HepG2 (cell line): ENCODE measurements at regions not wholly inside any gene's neighbourhood (a gene's known extent, or its start where the extent isn't known, plus 50 kb on each side); places are given as distances from the start of the nearest gene placed in this dataset.

Source experiments
- CHCHD3 ChIP-seq: sonication (generic); formaldehyde crosslinking; IDR thresholded peaks from 2 replicates; pipeline ENCODE4 v1.8.0; 2022; ENCODE audit warnings: mild to moderate bottlenecking, missing genetic modification reagents, moderate library complexity
- PREB ChIP-seq: sonication (generic); formaldehyde crosslinking; IDR thresholded peaks from 2 replicates; pipeline ENCODE4 v1.4.0; 2020; ENCODE audit warnings: missing genetic modification reagents
- RARA ChIP-seq: IDR thresholded peaks from 2 replicates; pipeline ENCODE4 v1.6.1; 2016; ENCODE audit warnings: missing genetic modification reagents, missing compliant biosample characterization
- RBM22 ChIP-seq: fragments of 200-400 bp; formaldehyde crosslinking; optimal IDR thresholded peaks from 2 replicates; pipeline ENCODE3; 2017; ENCODE audit warnings: mild to moderate bottlenecking, low read length, moderate library complexity
- RFXAP ChIP-seq: sonication (generic); formaldehyde crosslinking; IDR thresholded peaks from 2 replicates; pipeline ENCODE4 v1.4.0; 2020; ENCODE audit warnings: missing genetic modification reagents, borderline replicate concordance
- SKIL ChIP-seq: sonication (generic); formaldehyde crosslinking; IDR thresholded peaks from 2 replicates; pipeline ENCODE4 v1.8.0; 2022; ENCODE audit warnings: missing genetic modification reagents, mild to moderate bottlenecking, moderate library complexity, borderline replicate concordance
- SMARCC2 ChIP-seq: fragments of 450-650 bp; IDR thresholded peaks from 2 replicates; pipeline ENCODE4 v1.6.1; 2017; ENCODE audit warnings: antibody characterized with exemption, mild to moderate bottlenecking
- SNRNP70 ChIP-seq: fragments of 200-400 bp; formaldehyde crosslinking; IDR thresholded peaks from 2 replicates; pipeline ENCODE4 v1.6.1; 2017; ENCODE audit warnings: mild to moderate bottlenecking, low read depth, low read length, moderate library complexity
- SSRP1 ChIP-seq: IDR thresholded peaks from 2 replicates; pipeline ENCODE4 v1.6.1; 2016; ENCODE audit warnings: control low read depth
- THAP11 ChIP-seq: IDR thresholded peaks from 2 replicates; pipeline ENCODE4 v1.6.1; 2016; ENCODE audit warnings: missing biosample characterization, missing genetic modification reagents
- THRA ChIP-seq: sonication (generic); formaldehyde crosslinking; IDR thresholded peaks from 2 replicates; pipeline ENCODE4 v1.4.0; 2020; ENCODE audit warnings: missing genetic modification reagents, borderline replicate concordance
- USF2 ChIP-seq, 2 experiments: sonication (generic) in 1 of 2; formaldehyde crosslinking in 1 of 2; IDR thresholded peaks; 2 replicates each; pipeline versions ENCODE4 v1.5.1 to v1.6.1; 2011 to 2020; ENCODE audit warnings: borderline replicate concordance in 1 of 2, low read depth in 1 of 2, low read length in 1 of 2, mild to moderate bottlenecking in 1 of 2, missing genetic modification reagents in 1 of 2, moderate library complexity in 1 of 2
- ZNF644 ChIP-seq: IDR thresholded peaks from 2 replicates; pipeline ENCODE4 v1.6.1; 2016; ENCODE audit warnings: low read depth
- ZNF646 ChIP-seq: sonication (generic); formaldehyde crosslinking; IDR thresholded peaks from 2 replicates; pipeline ENCODE4 v1.9.0; 2021; ENCODE audit warnings: mild to moderate bottlenecking, missing genetic modification reagents
- ZNF746 ChIP-seq: sonication (generic); formaldehyde crosslinking; IDR thresholded peaks from 2 replicates; pipeline ENCODE4 v1.8.0; 2022; ENCODE audit warnings: mild to moderate bottlenecking, missing genetic modification reagents

- TF ChIP-seq USF2 (IDR thresholded peaks at IDR 0.05; ENCODE audit: low read depth, low read length), result no peak
- no peak for TF ChIP-seq USF2 (CRISPR knock-in tag; IDR thresholded peaks at IDR 0.05; ENCODE audit: borderline replicate concordance)
- no peak for TF ChIP-seq ZNF646 (CRISPR knock-in tag)
- TF ChIP-seq SKIL (CRISPR knock-in tag), result no peak
- no peak for TF ChIP-seq SMARCC2
- TF ChIP-seq THRA, result peak; percentile 40; the same call in 1 of the 2 replicates
- TF ChIP-seq ZNF746 (CRISPR knock-in tag), result no peak
- no peak for TF ChIP-seq PREB (CRISPR knock-in tag)
- peak; percentile 29; the same call in 1 of the 2 replicates for TF ChIP-seq THAP11 (CRISPR knock-in tag)
- no peak for TF ChIP-seq SNRNP70
- no peak for TF ChIP-seq CHCHD3 (CRISPR knock-in tag)
- TF ChIP-seq RFXAP (CRISPR knock-in tag), result no peak
- peak; percentile 39; the same call in 1 of the 2 replicates for TF ChIP-seq ZNF644 (CRISPR knock-in tag)
- TF ChIP-seq SSRP1, result no peak
- TF ChIP-seq RBM22, result no peak
- peak; percentile 69 for TF ChIP-seq RARA (CRISPR knock-in tag)
Observed at GRCh38 chr6:140379919-140380318, 1005.5 kb upstream of the CITED2 start (continued).
